ACC112 (cell line): ENCODE measurements at regions not wholly inside any gene's neighbourhood (a gene's known extent, or its start where the extent isn't known, plus 50 kb on each side); places are given as distances from the start of the nearest gene placed in this dataset.

Experiments used
- H2AFZ ChIP-seq: fragments of 200-600 bp; sonication (generic); one replicate; pipeline ENCODE4 v1.6.0; 2017; ENCODE audit warnings: antibody characterized with exemption, low read length; ENCODE audit not compliant: unreplicated experiment
- H3K27ac ChIP-seq: fragments of 200-600 bp; sonication (generic); 2 replicates; pipeline ENCODE4 v1.5.1; 2014; ENCODE audit warnings: low read depth, mild to moderate bottlenecking, antibody characterized with exemption, low read length, moderate library complexity
- H3K27me3 ChIP-seq: fragments of 200-600 bp; sonication (generic); 2 replicates; pipeline ENCODE4 v1.6.1; 2014; ENCODE audit warnings: mild to moderate bottlenecking, antibody characterized with exemption, low read length, moderate library complexity, mixed read lengths; ENCODE audit not compliant: insufficient read depth
- H3K36me3 ChIP-seq: fragments of 200-600 bp; sonication (generic); 2 replicates; pipeline ENCODE4 v1.6.1; 2016; ENCODE audit warnings: mild to moderate bottlenecking, antibody characterized with exemption, low read length, moderate library complexity, mixed read lengths; ENCODE audit not compliant: insufficient read depth
- H3K4me1 ChIP-seq: fragments of 200-600 bp; sonication (generic); one replicate; pipeline ENCODE4 v1.6.1; 2016; ENCODE audit warnings: low read length, mixed read lengths; ENCODE audit not compliant: insufficient read depth, unreplicated experiment, control insufficient read depth
- H3K4me3 ChIP-seq: fragments of 200-600 bp; sonication (generic); 2 replicates; pipeline ENCODE4 v1.5.1; 2014; ENCODE audit warnings: mild to moderate bottlenecking, low read depth, low read length
- H3K79me2 ChIP-seq: fragments of 200-600 bp; sonication (generic); one replicate; pipeline ENCODE4 v1.6.0; 2016; ENCODE audit warnings: low read length; ENCODE audit not compliant: control insufficient read depth, unreplicated experiment, insufficient read depth

DNA sequence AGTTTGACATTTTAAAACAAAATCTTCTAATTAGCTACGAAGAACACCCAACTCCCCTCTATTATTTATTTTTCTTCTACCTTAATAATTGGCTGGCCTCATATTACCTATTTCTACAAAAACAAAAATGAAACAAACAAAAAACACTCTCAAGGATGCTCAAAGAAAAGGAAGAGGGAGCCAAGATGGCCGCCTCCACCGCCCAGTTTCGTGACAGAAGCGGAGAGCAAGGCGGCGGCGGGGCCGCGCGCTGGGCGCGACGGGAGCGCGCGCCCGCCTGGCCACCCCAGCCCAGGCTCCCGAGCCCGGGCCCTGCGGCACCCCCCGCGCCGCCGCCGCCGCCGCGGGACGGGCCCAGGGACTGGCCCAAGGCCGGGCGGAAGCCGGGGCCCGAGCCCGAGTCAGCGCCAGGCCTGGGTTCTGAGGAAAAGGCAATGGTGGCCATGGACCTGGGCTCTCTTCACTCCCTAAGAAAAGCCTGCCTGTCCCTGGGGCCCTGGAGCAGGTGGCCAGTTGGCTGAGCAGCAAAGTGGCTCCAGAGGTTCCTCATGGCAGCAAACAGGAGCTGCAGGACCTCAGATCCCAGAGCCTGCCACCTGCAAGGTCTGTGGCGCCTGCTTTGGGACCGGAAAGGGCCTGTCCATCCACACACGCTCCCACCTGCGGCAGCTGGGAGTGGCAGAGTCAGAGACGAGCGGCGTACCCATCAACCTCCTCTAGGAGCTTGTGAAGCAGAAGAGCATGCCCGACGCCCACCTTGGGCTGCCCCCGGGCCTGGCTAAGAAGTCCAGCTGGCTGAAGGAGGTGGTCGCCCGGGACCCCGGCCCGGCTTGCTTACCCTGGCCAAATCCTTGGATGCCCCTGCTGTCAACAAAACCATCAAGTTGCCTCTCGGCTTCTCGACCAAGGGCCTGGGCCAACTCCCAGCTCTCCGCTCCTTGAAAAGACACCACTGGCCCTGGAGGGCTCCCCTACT lies 543.2 kb upstream of the CCDC179 start:
- Histone ChIP-seq H3K27me3 (no peaks in the 10 kb centered on the region), H3K4me3 (no peak overlapping the region), H3K79me2 (no peaks in the 10 kb centered on the region), H2AFZ (no peak overlapping the region), H3K4me1 (no peaks in the 10 kb centered on the region), H3K36me3 (no peaks in the 10 kb centered on the region), H3K27ac (no peak overlapping the region)

DNA sequence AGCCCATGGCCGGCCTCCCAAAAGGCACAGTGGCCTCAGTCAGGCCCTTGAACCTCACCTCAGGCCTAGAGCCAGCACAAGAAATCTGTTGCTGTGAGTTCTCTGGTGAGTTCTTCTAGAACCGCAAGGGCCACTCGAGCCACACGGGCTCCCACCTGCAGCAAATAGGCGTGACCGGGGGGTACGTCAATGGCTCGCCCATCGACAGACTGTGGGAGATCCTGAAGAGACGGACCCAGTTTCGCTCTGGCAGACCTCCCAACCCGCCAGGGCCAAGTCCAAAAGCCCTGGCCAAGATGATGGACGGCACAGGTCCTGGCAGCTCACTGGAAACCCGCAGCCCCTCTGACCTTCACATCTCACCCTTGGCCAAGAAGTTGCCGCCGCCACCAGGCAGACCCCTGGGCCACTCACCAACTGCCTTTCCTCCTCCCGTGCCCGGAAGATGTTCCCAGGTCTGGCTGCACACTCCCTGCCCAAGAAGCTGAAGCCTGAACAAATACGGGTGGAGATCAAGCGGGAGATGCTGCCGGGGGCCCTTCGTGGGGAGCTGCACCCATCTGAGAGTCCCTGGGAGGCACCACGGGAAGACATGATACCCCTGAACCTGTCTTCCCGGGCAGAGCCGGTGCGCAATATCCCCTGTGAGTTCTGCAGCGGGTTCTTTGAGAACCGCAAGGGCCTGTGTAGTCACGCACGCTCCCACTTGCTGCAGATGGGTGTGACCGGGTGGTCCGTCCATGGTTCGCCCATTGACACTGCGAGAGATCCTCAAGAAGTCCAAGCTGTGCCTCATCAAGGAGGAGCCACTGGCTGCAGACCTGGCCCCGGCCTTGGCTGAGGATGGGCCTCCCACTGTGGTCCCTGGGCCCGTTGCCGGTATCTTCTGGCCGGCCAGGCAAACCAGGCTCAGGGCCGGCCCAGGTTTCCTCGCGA lies 544.2 kb upstream of the CCDC179 start:
- no peak overlapping the region for H3K27ac ChIP-seq
- no peak overlapping the region for H2AFZ ChIP-seq
- no peaks in the 10 kb centered on the region for H3K79me2 ChIP-seq

DNA sequence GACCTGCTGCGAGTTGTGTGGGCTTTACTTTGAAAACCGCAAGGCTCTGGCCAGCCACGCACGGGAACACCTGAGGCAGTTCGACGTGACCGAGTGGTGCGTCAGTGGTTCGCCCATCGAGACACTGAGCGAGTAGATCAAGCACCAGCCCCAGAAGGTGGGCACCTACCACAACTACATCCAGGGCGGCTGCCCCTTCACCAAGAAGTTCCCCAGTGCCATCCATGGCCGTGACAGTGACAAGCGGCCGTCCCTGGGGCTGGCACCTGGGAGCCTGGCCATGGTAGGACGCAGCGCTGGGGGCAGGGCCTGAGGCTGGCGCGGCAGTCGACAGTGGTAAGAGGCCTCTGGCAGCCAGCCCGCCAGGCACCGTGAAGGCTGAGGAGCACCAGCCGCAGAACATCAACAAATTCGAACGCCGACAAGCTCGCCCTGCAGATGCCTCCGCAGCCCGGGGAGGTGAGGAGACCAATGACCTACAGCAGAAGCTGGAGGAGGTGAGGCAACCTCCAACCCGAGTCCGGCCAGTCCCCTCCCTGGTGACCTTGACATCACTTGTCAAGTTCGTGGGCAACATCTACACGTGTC lies 545.2 kb upstream of the CCDC179 start:
- H2AFZ ChIP-seq, result no peak overlapping the region
- no peaks in the 10 kb centered on the region for H3K4me1 ChIP-seq
- no peak overlapping the region for H3K27ac ChIP-seq
- no peaks in the 10 kb centered on the region for H3K36me3 ChIP-seq
- no peak overlapping the region for H3K4me3 ChIP-seq
- no peaks in the 10 kb centered on the region for H3K79me2 ChIP-seq
- H3K27me3 ChIP-seq, result no peaks in the 10 kb centered on the region

More for the DNA sequence above, 544.2 kb upstream of the CCDC179 start:
- Histone ChIP-seq H3K36me3 (no peaks in the 10 kb centered on the region), H3K4me3 (no peak overlapping the region), H3K27me3 (no peaks in the 10 kb centered on the region), H3K4me1 (no peaks in the 10 kb centered on the region)

DNA sequence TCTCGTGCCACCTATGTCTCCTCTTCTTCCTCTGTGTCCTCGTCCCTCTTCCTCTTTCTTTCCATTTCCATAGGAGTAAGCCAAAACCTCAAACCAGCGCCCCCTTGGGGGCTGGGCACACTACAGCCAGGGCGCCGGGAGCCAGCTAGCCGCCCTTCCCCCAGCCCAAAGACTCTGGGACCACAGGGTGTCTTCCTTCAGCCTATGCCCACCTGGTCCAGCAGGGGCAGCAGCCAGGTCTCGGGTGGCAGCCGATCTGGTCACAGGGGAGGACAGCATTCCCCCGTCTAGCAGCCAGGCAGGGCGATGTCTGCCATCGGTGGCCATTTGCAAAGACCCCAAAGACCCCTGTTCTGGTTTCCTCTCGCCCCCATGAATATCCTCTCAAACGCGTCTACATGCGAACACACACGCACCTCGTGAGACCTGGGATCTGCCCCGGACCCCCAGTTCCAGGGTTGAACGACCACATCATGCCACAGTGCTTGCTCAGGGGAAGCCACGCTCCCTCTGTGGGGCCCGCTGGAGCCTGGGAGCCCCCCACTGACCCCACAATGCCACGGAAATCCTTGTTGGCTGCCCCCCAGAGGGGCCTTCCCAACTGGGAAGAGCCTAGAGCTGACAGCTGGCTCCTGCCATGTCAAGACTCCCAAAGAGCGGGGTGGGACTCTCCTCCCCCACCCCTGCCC lies 546.0 kb upstream of the CCDC179 start:
- no peak overlapping the region for H2AFZ ChIP-seq
- H3K36me3 ChIP-seq, result no peaks in the 10 kb centered on the region
- no peak overlapping the region for H3K4me3 ChIP-seq

DNA sequence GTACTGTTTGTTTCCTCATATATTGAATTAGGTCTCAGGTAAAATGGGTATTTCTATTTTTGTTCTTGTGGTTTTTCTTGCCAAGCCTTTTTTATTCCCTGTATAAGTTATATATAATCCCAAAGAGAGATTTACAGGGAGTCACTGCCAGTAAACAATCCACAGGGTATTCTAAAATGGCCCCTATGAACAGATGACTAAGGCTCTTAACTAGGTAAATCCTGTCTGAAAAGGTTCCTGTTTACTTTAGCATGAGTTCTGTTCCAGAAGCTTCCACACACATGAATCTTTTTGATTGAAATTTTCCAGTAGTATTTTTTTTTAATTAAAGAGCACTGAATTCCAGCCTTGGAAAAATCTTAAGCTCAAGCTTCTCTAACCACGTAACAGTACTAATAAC lies 552.8 kb upstream of the CCDC179 start:
- no peak overlapping the region for H2AFZ ChIP-seq

More for the DNA sequence above, 546.0 kb upstream of the CCDC179 start:
- Histone ChIP-seq H3K4me1 (no peaks in the 10 kb centered on the region), H3K79me2 (no peaks in the 10 kb centered on the region), H3K27me3 (no peaks in the 10 kb centered on the region), H3K27ac (no peak overlapping the region)

DNA sequence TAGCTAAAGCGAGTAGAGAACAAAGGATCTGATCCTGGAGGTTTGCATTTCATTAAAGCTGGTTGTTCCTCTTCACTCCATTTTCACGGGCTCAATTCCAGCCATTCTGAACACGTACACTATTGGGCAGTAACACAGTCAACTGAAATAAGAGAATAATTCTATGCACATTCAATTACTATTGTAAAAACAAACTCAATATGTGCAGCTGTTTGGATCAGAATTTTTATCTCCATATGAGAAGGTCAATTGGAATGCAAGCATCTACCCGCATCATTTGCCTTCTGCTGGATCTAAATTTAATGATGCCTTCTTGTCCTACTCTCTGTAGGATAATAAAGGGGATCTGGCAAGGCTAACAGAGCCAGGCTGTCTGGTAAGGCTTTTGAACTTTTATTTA lies 562.8 kb upstream of the CCDC179 start:
- no peak overlapping the region for H3K27ac ChIP-seq
- H2AFZ ChIP-seq, result no peak overlapping the region
- H3K79me2 ChIP-seq, result no peaks in the 10 kb centered on the region
- no peaks in the 10 kb centered on the region for H3K27me3 ChIP-seq
- no peak overlapping the region for H3K4me3 ChIP-seq
- no peaks in the 10 kb centered on the region for H3K36me3 ChIP-seq
- no peaks in the 10 kb centered on the region for H3K4me1 ChIP-seq

More for the DNA sequence above, 552.8 kb upstream of the CCDC179 start:
- Histone ChIP-seq H3K4me1 (no peaks in the 10 kb centered on the region), H3K79me2 (no peaks in the 10 kb centered on the region), H3K27me3 (no peaks in the 10 kb centered on the region), H3K36me3 (no peaks in the 10 kb centered on the region), H3K27ac (no peak overlapping the region), H3K4me3 (no peak overlapping the region)

DNA sequence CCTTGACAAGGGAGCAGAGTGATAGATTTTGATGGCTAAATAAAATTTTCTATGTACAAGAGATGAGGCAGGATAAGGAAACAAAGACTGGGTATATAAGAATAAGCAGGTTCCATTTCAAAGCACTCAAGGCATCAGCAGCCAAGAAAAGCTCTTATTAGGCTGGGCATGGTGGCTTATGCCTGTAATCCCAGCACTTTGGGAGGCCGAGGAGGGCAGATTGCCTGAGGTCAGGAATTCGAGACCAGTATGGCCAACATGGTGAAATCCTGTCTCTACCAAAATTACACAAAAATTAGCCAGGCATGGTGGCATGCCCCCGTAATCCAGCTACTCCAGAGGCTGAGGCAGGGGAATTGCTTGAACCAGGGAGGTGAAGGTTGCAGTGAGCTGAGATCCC lies 563.4 kb upstream of the CCDC179 start:
- H3K36me3 ChIP-seq, result no peaks in the 10 kb centered on the region
- no peak overlapping the region for H3K4me3 ChIP-seq
- H3K27ac ChIP-seq, result no peak overlapping the region
- no peaks in the 10 kb centered on the region for H3K27me3 ChIP-seq
- no peaks in the 10 kb centered on the region for H3K4me1 ChIP-seq
- no peaks in the 10 kb centered on the region for H3K79me2 ChIP-seq
- H2AFZ ChIP-seq, result no peak overlapping the region

DNA sequence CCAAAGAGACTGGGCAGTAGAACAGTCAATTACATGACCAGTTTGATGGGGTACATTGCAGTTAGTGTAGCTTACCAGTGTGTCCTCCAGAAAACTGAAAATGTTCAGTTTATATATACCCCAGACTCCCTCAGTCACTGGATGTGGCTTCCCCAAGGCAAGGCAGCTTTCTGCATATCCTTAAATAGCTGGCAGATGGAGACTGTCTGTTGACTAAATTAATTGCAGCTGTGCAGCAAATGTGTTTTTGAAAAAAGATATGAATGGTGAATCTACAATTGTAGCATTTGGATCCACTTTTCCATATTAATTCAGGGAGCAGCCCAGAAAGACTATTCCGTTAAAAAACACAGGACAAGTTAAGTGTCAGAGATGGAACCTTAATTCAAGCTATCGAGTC lies 565.1 kb upstream of the CCDC179 start:
- no peak overlapping the region for H3K27ac ChIP-seq
- no peaks in the 10 kb centered on the region for H3K27me3 ChIP-seq
- H2AFZ ChIP-seq, result no peak overlapping the region
- H3K4me3 ChIP-seq, result no peak overlapping the region
- no peaks in the 10 kb centered on the region for H3K36me3 ChIP-seq
- H3K4me1 ChIP-seq, result no peaks in the 10 kb centered on the region
- H3K79me2 ChIP-seq, result no peaks in the 10 kb centered on the region

DNA sequence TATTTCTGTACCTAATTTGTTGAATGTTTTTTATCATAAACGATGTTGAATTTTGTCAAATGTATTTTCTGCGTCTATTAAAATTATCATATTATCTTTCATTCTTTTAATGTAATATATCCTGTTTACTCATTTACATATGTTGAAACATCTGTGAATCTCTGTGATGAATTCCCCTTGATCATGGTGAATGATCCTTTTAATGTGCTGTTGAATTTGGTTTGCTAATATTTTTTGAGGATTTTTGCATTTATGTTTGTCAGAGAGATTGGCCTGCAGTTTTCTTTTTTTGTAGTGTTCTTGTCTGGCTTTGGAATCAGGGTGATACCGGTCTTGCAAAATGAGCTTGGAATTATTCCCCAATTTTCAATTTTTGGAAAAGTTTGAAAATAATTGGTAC lies 569.3 kb upstream of the CCDC179 start:
- no peaks in the 10 kb centered on the region for H3K4me1 ChIP-seq
- H3K36me3 ChIP-seq, result no peaks in the 10 kb centered on the region
- no peaks in the 10 kb centered on the region for H3K27me3 ChIP-seq
- no peaks in the 10 kb centered on the region for H3K79me2 ChIP-seq
- no peak overlapping the region for H3K27ac ChIP-seq
- no peak overlapping the region for H2AFZ ChIP-seq
- H3K4me3 ChIP-seq, result no peak overlapping the region

DNA sequence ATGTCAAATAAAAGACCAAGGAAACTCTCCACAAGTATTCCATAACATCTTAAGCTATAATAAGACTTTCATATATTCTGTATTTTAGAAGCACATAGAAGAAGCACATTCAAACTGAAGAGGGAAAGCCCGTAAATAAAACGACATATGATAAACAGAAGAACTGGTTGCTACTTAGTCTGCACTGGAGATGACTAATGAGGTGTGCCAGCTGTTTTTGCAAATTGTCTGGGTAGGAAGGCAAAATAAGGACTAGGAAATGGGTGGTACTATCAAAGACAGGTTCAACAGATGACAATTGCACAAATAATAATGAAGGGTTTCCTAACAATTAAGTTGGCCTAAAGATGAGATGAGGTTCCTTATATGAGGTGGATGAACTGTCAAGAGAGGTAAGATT lies 593.2 kb upstream of the CCDC179 start:
- Histone ChIP-seq H2AFZ (no peak overlapping the region), H3K27ac (no peak overlapping the region), H3K36me3 (no peaks in the 10 kb centered on the region)

More for the DNA sequence above, 593.2 kb upstream of the CCDC179 start:
- Histone ChIP-seq H3K4me1 (no peaks in the 10 kb centered on the region), H3K79me2 (no peaks in the 10 kb centered on the region), H3K27me3 (no peaks in the 10 kb centered on the region), H3K4me3 (no peak overlapping the region)
